ENCODE measurements at regions not wholly inside any gene's neighbourhood (a gene's known extent, or its start where the extent isn't known, plus 50 kb on each side); places are given as distances from the start of the nearest gene placed in this dataset.

DNA sequence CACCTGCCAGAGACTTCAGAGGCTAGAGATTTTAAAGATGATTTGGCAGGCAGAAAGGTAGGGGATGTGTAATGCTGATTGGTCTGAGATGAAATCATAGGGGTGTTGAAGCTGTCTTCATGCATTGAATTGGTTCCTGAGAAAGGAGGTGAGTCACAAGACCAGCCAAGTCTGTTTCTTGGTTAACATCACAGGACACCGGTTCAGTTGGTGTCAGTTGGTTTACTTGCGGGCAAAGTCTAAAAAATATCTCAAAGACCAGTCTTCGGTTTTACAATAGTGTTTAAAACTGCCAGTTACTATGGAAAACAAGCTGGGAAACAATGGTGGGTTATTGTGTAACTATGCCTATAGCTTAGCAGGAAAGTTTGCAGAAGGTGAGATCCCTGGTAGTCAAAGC lies 305.9 kb downstream of the BARHL2 start:
- no peaks in the 10 kb centered on the region for H3K79me2 ChIP-seq (ENCODE audit: insufficient read depth, low read length)
- H4K20me1 ChIP-seq (ENCODE audit: low read depth, low read length): no peaks in the 10 kb centered on the region
- no peak for TF ChIP-seq EZH2phosphoT487 (conservative IDR thresholded peaks at IDR 0.05; ENCODE audit: low read length)
- TF ChIP-seq, protein P1, sequence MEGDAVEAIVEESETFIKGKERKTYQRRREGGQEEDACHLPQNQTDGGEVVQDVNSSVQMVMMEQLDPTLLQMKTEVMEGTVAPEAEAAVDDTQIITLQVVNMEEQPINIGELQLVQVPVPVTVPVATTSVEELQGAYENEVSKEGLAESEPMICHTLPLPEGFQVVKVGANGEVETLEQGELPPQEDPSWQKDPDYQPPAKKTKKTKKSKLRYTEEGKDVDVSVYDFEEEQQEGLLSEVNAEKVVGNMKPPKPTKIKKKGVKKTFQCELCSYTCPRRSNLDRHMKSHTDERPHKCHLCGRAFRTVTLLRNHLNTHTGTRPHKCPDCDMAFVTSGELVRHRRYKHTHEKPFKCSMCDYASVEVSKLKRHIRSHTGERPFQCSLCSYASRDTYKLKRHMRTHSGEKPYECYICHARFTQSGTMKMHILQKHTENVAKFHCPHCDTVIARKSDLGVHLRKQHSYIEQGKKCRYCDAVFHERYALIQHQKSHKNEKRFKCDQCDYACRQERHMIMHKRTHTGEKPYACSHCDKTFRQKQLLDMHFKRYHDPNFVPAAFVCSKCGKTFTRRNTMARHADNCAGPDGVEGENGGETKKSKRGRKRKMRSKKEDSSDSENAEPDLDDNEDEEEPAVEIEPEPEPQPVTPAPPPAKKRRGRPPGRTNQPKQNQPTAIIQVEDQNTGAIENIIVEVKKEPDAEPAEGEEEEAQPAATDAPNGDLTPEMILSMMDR (IDR thresholded peaks at IDR 0.05; ENCODE audit: insufficient read depth, low read length, poor library complexity, severe bottlenecking): no peak
- no peaks in the 10 kb centered on the region for H3F3A ChIP-seq (ENCODE audit: insufficient read depth)
- no peak overlapping the region for H3K9ac ChIP-seq (ENCODE audit: low read length)
- H3K9me3 ChIP-seq (ENCODE audit: insufficient read depth, low read length): no peaks in the 10 kb centered on the region
- no peaks in the 10 kb centered on the region for H3K36me3 ChIP-seq (ENCODE audit: low read length)
- no peaks in the 10 kb centered on the region for H3K27me3 ChIP-seq (ENCODE audit: low read length)
- no peaks in the 10 kb centered on the region for H3K9me2 ChIP-seq (replicated peaks; ENCODE audit: insufficient read depth, low read length)
- H2AFZ ChIP-seq (ENCODE audit: low read depth, low read length, severe bottlenecking): no peak overlapping the region
- H3K27ac ChIP-seq (ENCODE audit: low read depth, low read length): no peak overlapping the region
- no peak overlapping the region for H3K4me2 ChIP-seq (ENCODE audit: low read depth, low read length, poor library complexity, severe bottlenecking)
- no peak overlapping the region for H3K4me3 ChIP-seq (ENCODE audit: insufficient read depth, low read length, poor library complexity, severe bottlenecking)

DNA sequence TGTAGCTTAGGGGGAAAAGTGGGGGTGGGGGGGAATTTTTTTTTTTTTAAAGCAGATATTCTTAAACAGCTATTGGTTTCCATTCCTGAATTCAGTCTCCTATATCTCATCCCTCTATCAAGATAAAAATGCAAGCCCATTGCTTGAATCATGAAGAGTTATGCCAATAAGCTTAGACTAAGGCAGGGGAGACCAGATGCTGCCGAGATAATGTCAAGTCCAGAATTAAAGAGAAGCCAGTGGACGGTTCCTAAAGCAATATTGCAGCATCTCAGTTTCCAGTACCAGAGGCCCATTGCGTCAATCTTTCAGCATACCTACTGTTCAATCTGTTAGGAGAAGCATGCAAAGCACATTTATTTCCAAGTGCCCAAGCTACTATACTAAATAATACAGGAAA lies 309.4 kb downstream of the BARHL2 start:
- H3K27me3 ChIP-seq (ENCODE audit: low read length): no peaks in the 10 kb centered on the region
- H3K4me2 ChIP-seq (ENCODE audit: low read depth, low read length, poor library complexity, severe bottlenecking): no peak overlapping the region
- H3K9me2 ChIP-seq (replicated peaks; ENCODE audit: insufficient read depth, low read length): no peaks in the 10 kb centered on the region
- H2AFZ ChIP-seq (ENCODE audit: low read depth, low read length, severe bottlenecking): no peak overlapping the region
- H3K9ac ChIP-seq (ENCODE audit: low read length): no peak overlapping the region
- no peaks in the 10 kb centered on the region for H3K36me3 ChIP-seq (ENCODE audit: low read length)
- H3K9me3 ChIP-seq (ENCODE audit: insufficient read depth, low read length): no peaks in the 10 kb centered on the region
- H3F3A ChIP-seq (ENCODE audit: insufficient read depth): no peaks in the 10 kb centered on the region
- H3K79me2 ChIP-seq (ENCODE audit: insufficient read depth, low read length): no peaks in the 10 kb centered on the region
- H3K4me3 ChIP-seq (ENCODE audit: insufficient read depth, low read length, poor library complexity, severe bottlenecking): no peak overlapping the region
- TF ChIP-seq, protein P1 (IDR thresholded peaks at IDR 0.05; ENCODE audit: insufficient read depth, low read length, poor library complexity, severe bottlenecking): no peak
- no peak for TF ChIP-seq EZH2phosphoT487 (conservative IDR thresholded peaks at IDR 0.05; ENCODE audit: low read length)
- no peaks in the 10 kb centered on the region for H4K20me1 ChIP-seq (ENCODE audit: low read depth, low read length)
- H3K27ac ChIP-seq (ENCODE audit: low read depth, low read length): no peak overlapping the region

DNA sequence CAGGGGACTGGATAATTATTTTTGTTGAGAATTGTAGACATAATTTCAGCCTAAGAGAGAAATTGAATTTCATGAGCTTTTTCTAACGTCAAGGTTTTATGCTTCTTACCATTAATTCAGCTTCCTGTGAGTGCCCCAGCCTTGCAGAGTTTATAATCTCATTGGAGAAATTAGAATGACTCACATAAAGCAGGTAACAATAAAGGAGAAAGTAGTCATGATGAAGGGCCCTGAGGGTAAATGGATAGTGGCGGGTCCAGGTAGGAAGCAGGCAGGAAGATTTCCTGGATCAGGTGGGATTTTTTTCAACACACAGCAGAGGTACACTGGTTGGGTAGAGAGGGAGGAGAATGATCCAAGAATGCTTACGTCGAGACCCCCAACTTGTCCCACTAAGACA lies 311.4 kb downstream of the BARHL2 start:
- Histone ChIP-seq H3K36me3 (ENCODE audit: low read length) (no peaks in the 10 kb centered on the region), H3K4me3 (ENCODE audit: insufficient read depth, low read length, poor library complexity, severe bottlenecking) (no peak overlapping the region), H3K27ac (ENCODE audit: low read depth, low read length) (no peak overlapping the region), H3K9me3 (ENCODE audit: insufficient read depth, low read length) (no peaks in the 10 kb centered on the region), H3K27me3 (ENCODE audit: low read length) (no peaks in the 10 kb centered on the region), H2AFZ (ENCODE audit: low read depth, low read length, severe bottlenecking) (no peak overlapping the region), H4K20me1 (ENCODE audit: low read depth, low read length) (no peaks in the 10 kb centered on the region), H3K9ac (ENCODE audit: low read length) (no peak overlapping the region), H3F3A (ENCODE audit: insufficient read depth) (no peaks in the 10 kb centered on the region), H3K79me2 (ENCODE audit: insufficient read depth, low read length) (no peaks in the 10 kb centered on the region), H3K9me2 (replicated peaks; ENCODE audit: insufficient read depth, low read length) (no peaks in the 10 kb centered on the region), H3K4me2 (ENCODE audit: low read depth, low read length, poor library complexity, severe bottlenecking) (no peak overlapping the region)
- no peak for TF ChIP-seq EZH2phosphoT487 (conservative IDR thresholded peaks at IDR 0.05; ENCODE audit: low read length)
- TF ChIP-seq, protein P1 (IDR thresholded peaks at IDR 0.05; ENCODE audit: insufficient read depth, low read length, poor library complexity, severe bottlenecking): no peak

Measured in SU-DHL-6 (cell line).